Osteocyte (in vitro differentiated cells): ENCODE measurements at regions not wholly inside any gene's neighbourhood (a gene's known extent, or its start where the extent isn't known, plus 50 kb on each side); places are given as distances from the start of the nearest gene placed in this dataset.

Source experiments
- DNase-seq: peaks from one replicate; pipeline ENCODE4 v3.0.0; 2021; ENCODE audit warnings: mixed read lengths; ENCODE audit not compliant: unreplicated experiment; ENCODE audit errors: extremely low spot score
- H3K27ac Mint-ChIP-seq: one replicate; pipeline ENCODE4 v1.8.0; 2021; ENCODE audit warnings: mild to moderate bottlenecking, mixed read lengths; ENCODE audit not compliant: unreplicated experiment
- H3K27me3 Mint-ChIP-seq: one replicate; pipeline ENCODE4 v1.8.0; 2021; ENCODE audit warnings: mixed read lengths; ENCODE audit not compliant: unreplicated experiment
- H3K36me3 Mint-ChIP-seq: one replicate; pipeline ENCODE4 v1.8.0; 2021; ENCODE audit warnings: mixed read lengths; ENCODE audit not compliant: unreplicated experiment
- H3K4me1 Mint-ChIP-seq: one replicate; pipeline ENCODE4 v1.8.0; 2021; ENCODE audit warnings: mixed read lengths; ENCODE audit not compliant: unreplicated experiment
- H3K4me3 Mint-ChIP-seq: one replicate; pipeline ENCODE4 v1.8.0; 2021; ENCODE audit warnings: mild to moderate bottlenecking, moderate library complexity, mixed read lengths; ENCODE audit not compliant: unreplicated experiment
- H3K9me3 Mint-ChIP-seq: one replicate; pipeline ENCODE4 v1.8.0; 2021; ENCODE audit warnings: mixed read lengths; ENCODE audit not compliant: unreplicated experiment
- CTCF ChIP-seq: fragments of 200-600 bp; sonication (generic); IDR thresholded peaks from 2 replicates; pipeline ENCODE4 v1.5.0; 2021; ENCODE audit warnings: antibody characterized with exemption, mild to moderate bottlenecking, moderate library complexity

GRCh38 chr12:91434081-91434480 is 251.5 kb upstream of the DCN start:
- TF ChIP-seq CTCF = no peak
- H3K27ac Mint-ChIP-seq = no peak overlapping the region
- H3K4me1 Mint-ChIP-seq = peaks cover 6% of the 10 kb centered on the region
- no peak overlapping the region for H3K4me3 Mint-ChIP-seq
- H3K9me3 Mint-ChIP-seq = no peaks in the 10 kb centered on the region
- no peaks in the 10 kb centered on the region for H3K27me3 Mint-ChIP-seq
- no peaks in the 10 kb centered on the region for H3K36me3 Mint-ChIP-seq
- no peak for DNase-seq

- no peak for TF ChIP-seq CTCF
- Mint-ChIP-seq H3K4me1 (peaks cover 6% of the 10 kb centered on the region), H3K9me3 (no peaks in the 10 kb centered on the region), H3K36me3 (no peaks in the 10 kb centered on the region), H3K27ac (no peak overlapping the region), H3K27me3 (no peaks in the 10 kb centered on the region), H3K4me3 (no peak overlapping the region)
- no peak for DNase-seq
Observed at GRCh38 chr12:91432755-91433154, 250.1 kb upstream of the DCN start.

GRCh38 chr12:91432089-91432488 is 249.5 kb upstream of the DCN start:
- H3K36me3 Mint-ChIP-seq = no peaks in the 10 kb centered on the region
- H3K27ac Mint-ChIP-seq = no peak overlapping the region
- no peak overlapping the region for H3K4me3 Mint-ChIP-seq
- TF ChIP-seq CTCF = no peak
- H3K27me3 Mint-ChIP-seq = no peaks in the 10 kb centered on the region
- DNase-seq = no peak
- H3K4me1 Mint-ChIP-seq = peaks cover 6% of the 10 kb centered on the region
- H3K9me3 Mint-ChIP-seq = no peaks in the 10 kb centered on the region

GRCh38 chr12:91424506-91424905 is 241.9 kb upstream of the DCN start:
- no peaks in the 10 kb centered on the region for H3K27me3 Mint-ChIP-seq
- no peak for TF ChIP-seq CTCF
- H3K27ac Mint-ChIP-seq = peak overlapping the region; percentile 58
- no peak overlapping the region for H3K4me3 Mint-ChIP-seq
- no peak for DNase-seq
- peaks cover 32% of the 10 kb centered on the region for H3K4me1 Mint-ChIP-seq
- no peaks in the 10 kb centered on the region for H3K36me3 Mint-ChIP-seq
- H3K9me3 Mint-ChIP-seq = no peaks in the 10 kb centered on the region

GRCh38 chr12:91423693-91424050 is 241.1 kb upstream of the DCN start:
- Mint-ChIP-seq H3K36me3 (no peaks in the 10 kb centered on the region), H3K4me1 (peaks cover 36% of the 10 kb centered on the region)
- TF ChIP-seq CTCF = no peak

More at GRCh38 chr12:91423693-91424050, 241.1 kb upstream of the DCN start:
- no peak overlapping the region for H3K27ac Mint-ChIP-seq
- no peak overlapping the region for H3K4me3 Mint-ChIP-seq
- H3K27me3 Mint-ChIP-seq = no peaks in the 10 kb centered on the region
- DNase-seq = no peak
- H3K9me3 Mint-ChIP-seq = no peaks in the 10 kb centered on the region
